ENCODE measurements at regions not wholly inside any gene's neighbourhood (a gene's known extent, or its start where the extent isn't known, plus 50 kb on each side); places are given as distances from the start of the nearest gene placed in this dataset.

DNA sequence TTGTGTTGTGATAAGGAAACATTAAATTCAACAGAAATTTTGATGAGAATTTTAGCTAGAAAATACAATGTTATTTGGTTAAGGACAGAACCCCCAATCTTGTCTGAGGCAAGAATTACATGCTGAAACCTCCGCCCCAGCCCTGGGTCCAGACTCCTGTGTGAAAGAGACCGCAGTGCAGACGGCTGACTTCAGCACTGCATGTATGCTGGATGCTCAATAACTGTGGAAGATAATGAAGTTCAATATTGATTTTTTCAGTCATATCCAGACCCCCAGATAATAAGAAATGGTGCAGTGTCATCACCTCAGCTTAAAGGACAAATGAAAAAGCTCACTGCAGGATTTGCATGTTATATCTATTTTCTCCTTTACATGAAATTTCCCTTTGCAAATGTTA lies 188.3 kb upstream of the CNTN4 start:
- TF ChIP-seq EZH2 (IDR thresholded peaks at IDR 0.05; ENCODE audit: low read length, missing control alignments) = no peak
- TF ChIP-seq, protein P1, sequence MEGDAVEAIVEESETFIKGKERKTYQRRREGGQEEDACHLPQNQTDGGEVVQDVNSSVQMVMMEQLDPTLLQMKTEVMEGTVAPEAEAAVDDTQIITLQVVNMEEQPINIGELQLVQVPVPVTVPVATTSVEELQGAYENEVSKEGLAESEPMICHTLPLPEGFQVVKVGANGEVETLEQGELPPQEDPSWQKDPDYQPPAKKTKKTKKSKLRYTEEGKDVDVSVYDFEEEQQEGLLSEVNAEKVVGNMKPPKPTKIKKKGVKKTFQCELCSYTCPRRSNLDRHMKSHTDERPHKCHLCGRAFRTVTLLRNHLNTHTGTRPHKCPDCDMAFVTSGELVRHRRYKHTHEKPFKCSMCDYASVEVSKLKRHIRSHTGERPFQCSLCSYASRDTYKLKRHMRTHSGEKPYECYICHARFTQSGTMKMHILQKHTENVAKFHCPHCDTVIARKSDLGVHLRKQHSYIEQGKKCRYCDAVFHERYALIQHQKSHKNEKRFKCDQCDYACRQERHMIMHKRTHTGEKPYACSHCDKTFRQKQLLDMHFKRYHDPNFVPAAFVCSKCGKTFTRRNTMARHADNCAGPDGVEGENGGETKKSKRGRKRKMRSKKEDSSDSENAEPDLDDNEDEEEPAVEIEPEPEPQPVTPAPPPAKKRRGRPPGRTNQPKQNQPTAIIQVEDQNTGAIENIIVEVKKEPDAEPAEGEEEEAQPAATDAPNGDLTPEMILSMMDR (conservative IDR thresholded peaks at IDR 0.05 in 1 of 2, IDR thresholded peaks at IDR 0.05 in 1 of 2; ENCODE audit: low read depth in 1 of 2, low read length in 2 of 2) = no peak

Measured in fibroblast of lung (primary cell).